HepG2 (cell line): ENCODE measurements at regions not wholly inside any gene's neighbourhood (a gene's known extent, or its start where the extent isn't known, plus 50 kb on each side); places are given as distances from the start of the nearest gene placed in this dataset.

ENCODE experiments used
- ATAC-seq: fragments of 200-7000 bp; cut with Tn5 transposase; 3 replicates; pipeline ENCODE4 v1.9.1; 2020; ENCODE audit warnings: mild to moderate bottlenecking, moderate library complexity
- BruUV-seq: library from RNA; stranded (reverse); fragments of 400-500 nt; replicated peaks from 2 replicates; lab custom pipeline; 2021; lab: Mats Ljungman, UMichigan
- CTCF ChIA-PET: fragments of 300-600 bp; formaldehyde crosslinking; extraction: SDS; loops from one replicate; lab custom pipeline; 2021; ENCODE audit warnings: low total read pairs, inconsistent platforms, low intra/inter-chr PET ratio; lab: Yijun Ruan, JAX
- POLR2A ChIA-PET: fragments of 350-600 bp; sonication (Branson Sonifier 250); formaldehyde crosslinking; loops from one replicate; lab custom pipeline; 2020; ENCODE audit warnings: antibody characterized with exemption, inconsistent platforms; lab: Yijun Ruan, JAX
- DNase-seq: peaks from one replicate; pipeline ENCODE4 v3.0.0-alpha.2; 2015; ENCODE audit warnings: low spot score
- FAIRE-seq: peaks from 3 replicates; lab custom pipeline; 2011; peaks lifted over from hg19 to GRCh38; lab: Jason Lieb, UNC
- H2AFZ ChIP-seq: one replicate; pipeline ENCODE4 v1.6.1; 2011; ENCODE audit warnings: low read length, inconsistent platforms
- H3K27ac ChIP-seq: fragments of 300-600 bp; 3 replicates; pipeline ENCODE4 v1.8.0; 2011; ENCODE audit warnings: mixed run types, mild to moderate bottlenecking, mixed read lengths, low read length, inconsistent platforms; ENCODE audit not compliant: insufficient read depth; ENCODE audit errors: extremely low read length
- H3K27me3 ChIP-seq, 2 experiments: fragments of 200-600 bp in 1 of 2; 2 replicates in 1 of 2; 3 replicates in 1 of 2; pipeline versions ENCODE4 v1.6.0 to v1.8.0; 2011; ENCODE audit warnings: low read length in 2 of 2, mild to moderate bottlenecking in 2 of 2, moderate library complexity in 2 of 2, inconsistent platforms in 1 of 2; ENCODE audit not compliant: insufficient read depth in 2 of 2, control insufficient read depth in 1 of 2
- H3K36me3 ChIP-seq, 2 experiments: fragments of 200-600 bp in 1 of 2; replicated peaks in 1 of 2; 2 replicates in 1 of 2; 3 replicates in 1 of 2; pipeline versions ENCODE4 v1.5.1 to v1.8.0; 2011; ENCODE audit warnings: low read length in 2 of 2, inconsistent platforms in 1 of 2; ENCODE audit not compliant: insufficient read depth in 2 of 2, control insufficient read depth in 1 of 2
- H3K4me1 ChIP-seq: 2 replicates; pipeline ENCODE4 v1.5.1; 2012; ENCODE audit warnings: low read length, inconsistent platforms; ENCODE audit not compliant: insufficient read depth
- H3K4me2 ChIP-seq: 2 replicates; pipeline ENCODE4 v1.6.0; 2011; ENCODE audit warnings: low read depth, low read length, inconsistent platforms
- H3K4me3 ChIP-seq, 3 experiments: fragments of 200-600 bp in 1 of 3; sonication (generic), shearing (Covaris generic) in 1 of 3; replicated peaks in 1 of 3; 2 replicates each; pipeline ENCODE4 v1.5.1; 2011 to 2016; ENCODE audit warnings: low read length in 3 of 3, inconsistent platforms in 2 of 3, low read depth in 2 of 3, mild to moderate bottlenecking in 2 of 3, control low read depth in 1 of 3, mixed read lengths in 1 of 3; ENCODE audit not compliant: insufficient read depth in 1 of 3
- H3K79me2 ChIP-seq: one replicate; pipeline ENCODE4 v1.6.1; 2011; ENCODE audit warnings: low read length, inconsistent platforms; ENCODE audit not compliant: insufficient read depth
- H3K9ac ChIP-seq: 2 replicates; pipeline ENCODE4 v1.6.0; 2011; ENCODE audit warnings: mild to moderate bottlenecking, low read depth, low read length, inconsistent platforms; ENCODE audit not compliant: insufficient read depth
- H3K9me3 ChIP-seq: 2 replicates; pipeline ENCODE4 v1.5.1; 2012; ENCODE audit warnings: mild to moderate bottlenecking, low read length
- H4K20me1 ChIP-seq: 2 replicates; pipeline ENCODE4 v1.6.0; 2011; ENCODE audit warnings: inconsistent platforms, mild to moderate bottlenecking, low read length, moderate library complexity; ENCODE audit not compliant: insufficient read depth
- ARNT ChIP-seq: fragments of 450-650 bp; IDR thresholded peaks from 2 replicates; pipeline ENCODE4 v1.6.1; 2017
- FOXP4 ChIP-seq: sonication (generic); formaldehyde crosslinking; IDR thresholded peaks from 2 replicates; pipeline ENCODE4 v1.4.0; 2020; ENCODE audit warnings: missing genetic modification reagents
- HIVEP1 ChIP-seq: sonication (generic); formaldehyde crosslinking; IDR thresholded peaks from 2 replicates; pipeline ENCODE4 v1.4.0; 2020; ENCODE audit warnings: mild to moderate bottlenecking, missing genetic modification reagents
- STAT6 ChIP-seq: sonication (generic); formaldehyde crosslinking; IDR thresholded peaks from 2 replicates; pipeline ENCODE4 v1.4.0; 2020; ENCODE audit warnings: missing genetic modification reagents, mild to moderate bottlenecking, borderline replicate concordance
- XBP1 ChIP-seq: sonication (generic); formaldehyde crosslinking; IDR thresholded peaks from 2 replicates; pipeline ENCODE4 v1.5.0; 2020; ENCODE audit warnings: missing genetic modification reagents
- ZFP1 ChIP-seq: IDR thresholded peaks from 2 replicates; pipeline ENCODE4 v1.6.1; 2016
- ZNF121 ChIP-seq: sonication (generic); formaldehyde crosslinking; IDR thresholded peaks from 2 replicates; pipeline ENCODE4 v1.5.0; 2020; ENCODE audit warnings: mild to moderate bottlenecking, missing genetic modification reagents
- ZNF180 ChIP-seq: sonication (generic); formaldehyde crosslinking; IDR thresholded peaks from 2 replicates; pipeline ENCODE4 v1.4.0; 2020; ENCODE audit warnings: low read depth, missing genetic modification reagents, borderline replicate concordance
- ZNF362 ChIP-seq: sonication (generic); formaldehyde crosslinking; IDR thresholded peaks from 2 replicates; pipeline ENCODE4 v1.4.0; 2020; ENCODE audit warnings: missing genetic modification reagents, mild to moderate bottlenecking, borderline replicate concordance
- WGBS: methylation state at CpG from one replicate; pipeline ENCODE4 v1.1.6; 2017; ENCODE audit warnings: low lambda C conversion rate; 5-methylcytosine and 5-hydroxymethylcytosine counted together
- in situ Hi-C: cut with HindIII; loops from 2 replicates; pipeline ENCODE4 v1.10.0; 2017; ENCODE audit warnings: low pct_unique_long_range_greater_than_20kb; ENCODE audit not compliant: extremely low pct_ligation_motif_present
- intact Hi-C: fragments of 100-400 bp; cut with micrococcal nuclease; formaldehyde crosslinking; loops from one replicate; pipeline ENCODE4 v1.10.0; 2022; ENCODE audit not compliant: unreplicated experiment

GRCh38 chr13:23985839-23986238 lies 88.5 kb upstream of the C1QTNF9B start:
- CTCF ChIA-PET, result no interaction called here
- no TSS peak for BruUV-seq
- no peak for FAIRE-seq

More at GRCh38 chr13:23985839-23986238, 88.5 kb upstream of the C1QTNF9B start:
- intact Hi-C loops, result no loop called here
- no peaks in the 10 kb centered on the region for H3K79me2 ChIP-seq
- TF ChIP-seq STAT6 (CRISPR knock-in tag), result no peak
- no peak for TF ChIP-seq ZFP1 (CRISPR knock-in tag)
- no peak for TF ChIP-seq ZNF180
- TF ChIP-seq FOXP4 (CRISPR knock-in tag), result no peak
- TF ChIP-seq ZNF362 (CRISPR knock-in tag), result no peak
- TF ChIP-seq ARNT, result no peak
- TF ChIP-seq HIVEP1 (CRISPR knock-in tag), result no peak
- no peak for TF ChIP-seq XBP1
- TF ChIP-seq ZNF121 (CRISPR knock-in tag), result no peak
- no peaks in the 10 kb centered on the region for H3K4me1 ChIP-seq
- POLR2A ChIA-PET, result no interaction called here
- WGBS, result 51% methylated on average over 11 of the region's 11 CpGs
- H3K36me3 ChIP-seq, result no peaks in the 10 kb centered on the region
- no peak overlapping the region for H3K4me3 ChIP-seq
- in situ Hi-C loops, result no loop called here
- no peak for DNase-seq
- no peaks in the 10 kb centered on the region for H4K20me1 ChIP-seq
- no peak overlapping the region for H3K27ac ChIP-seq
- H3K4me2 ChIP-seq, result no peak overlapping the region
- H2AFZ ChIP-seq, result no peak overlapping the region
- no peak overlapping the region for H3K9ac ChIP-seq
- no peaks in the 10 kb centered on the region for H3K9me3 ChIP-seq
- H3K27me3 ChIP-seq, result peaks cover 0 to 34% of the 10 kb centered on the region in 2 experiments; a peak in 3 of 5 replicates
- ATAC-seq, result no peak
